ENCODE measurements at regions not wholly inside any gene's neighbourhood (a gene's known extent, or its start where the extent isn't known, plus 50 kb on each side); places are given as distances from the start of the nearest gene placed in this dataset.

- intact Hi-C loops (cut with micrococcal nuclease), result loop anchor here (5.0 kb wide), 1 partner anchor 55 kb away; no protein-coding TSS in a partner anchor
- Mint-ChIP-seq H3K4me3 (no peak overlapping the region), H3K27ac (peak overlapping the region; percentile 43), H3K27me3 (no peaks in the 10 kb centered on the region), H3K36me3 (peaks cover 2% of the 10 kb centered on the region), H3K9me3 (peaks cover 16% of the 10 kb centered on the region), H3K4me1 (ENCODE audit: low read depth) (peaks cover 51% of the 10 kb centered on the region)
- DNase-seq, result no peak
- POLR2A ChIA-PET, result interaction anchor here (0.6 to 3.7 kb wide), 4 partner anchors 10 to 101 kb away, joined by 3 to 49 read pairs (median 4); partner anchors contain the start of gene ARRDC3
- CTCF ChIA-PET, result interaction anchor here (1.3 to 2.3 kb wide), 2 partner anchors 50 to 103 kb away, joined by 3 to 6 read pairs; no protein-coding TSS in a partner anchor
These were observed 100.9 kb downstream of the ARRDC3 start for GRCh38 chr5:91282210-91282609.

GRCh38 chr5:91281401-91281800, 101.7 kb downstream of the ARRDC3 start:
- no peak for DNase-seq
- Mint-ChIP-seq H3K4me1 (ENCODE audit: low read depth) (peaks cover 51% of the 10 kb centered on the region), H3K36me3 (peaks cover 2% of the 10 kb centered on the region)

GRCh38 chr5:91280362-91281269, 102.5 kb downstream of the ARRDC3 start:
- intact Hi-C loops (cut with micrococcal nuclease), result loop anchor here (1.0 to 5.0 kb wide), 10 partner anchors 18 to 806 kb away; partner anchors contain the start of genes MBLAC2 and POLR3G
- Mint-ChIP-seq H3K9me3 (peaks cover 16% of the 10 kb centered on the region), H3K27me3 (no peaks in the 10 kb centered on the region), H3K4me1 (ENCODE audit: low read depth) (peaks cover 51% of the 10 kb centered on the region), H3K36me3 (peaks cover 2% of the 10 kb centered on the region), H3K27ac (peak overlapping the region; percentile 99), H3K4me3 (peak overlapping the region; percentile 84)
- peak; percentile 95 for DNase-seq
- ChIA-PET POLR2A (interaction anchor here (0.6 to 3.7 kb wide), 14 partner anchors 11 to 871 kb away, joined by 3 to 62 read pairs (median 4); partner anchors contain the start of genes ARRDC3 and CETN3), CTCF (interaction anchor here (1.3 to 2.6 kb wide), 6 partner anchors 14 to 104 kb away, joined by 3 to 34 read pairs (median 6); partner anchors contain the start of gene ARRDC3)

More at GRCh38 chr5:91281401-91281800, 101.7 kb downstream of the ARRDC3 start:
- Mint-ChIP-seq H3K27me3 (no peaks in the 10 kb centered on the region), H3K9me3 (peaks cover 16% of the 10 kb centered on the region), H3K4me3 (peak overlapping the region; percentile 84), H3K27ac (peak overlapping the region; percentile 99)
- ChIA-PET CTCF (interaction anchor here (1.3 to 2.6 kb wide), 6 partner anchors 15 to 104 kb away, joined by 3 to 34 read pairs (median 6); partner anchors contain the start of gene ARRDC3), POLR2A (interaction anchor here (0.6 to 3.7 kb wide), 11 partner anchors 10 to 871 kb away, joined by 3 to 62 read pairs (median 4); partner anchors contain the start of genes ARRDC3 and CETN3)
- intact Hi-C loops (cut with micrococcal nuclease), result loop anchor here (2.0 to 5.0 kb wide), 3 partner anchors 17 to 807 kb away; partner anchors contain the start of genes MBLAC2 and POLR3G

GRCh38 chr5:91277840-91278239, 105.3 kb downstream of the ARRDC3 start:
- no peaks in the 10 kb centered on the region for H3K36me3 Mint-ChIP-seq
- POLR2A ChIA-PET, result no interaction called here
- CTCF ChIA-PET, result interaction anchor here (1.0 kb wide), 1 partner anchor 51 kb away, joined by 3 read pairs; no protein-coding TSS in a partner anchor
- no peak overlapping the region for H3K27ac Mint-ChIP-seq
- intact Hi-C loops (cut with micrococcal nuclease), result no loop called here
- DNase-seq, result no peak
- peaks cover 35% of the 10 kb centered on the region for H3K4me1 Mint-ChIP-seq (ENCODE audit: low read depth)
- H3K4me3 Mint-ChIP-seq, result no peak overlapping the region
- peaks cover 8% of the 10 kb centered on the region for H3K9me3 Mint-ChIP-seq
- no peaks in the 10 kb centered on the region for H3K27me3 Mint-ChIP-seq

- intact Hi-C loops (cut with micrococcal nuclease), result no loop called here
- peaks cover 31% of the 10 kb centered on the region for H3K4me1 Mint-ChIP-seq (ENCODE audit: low read depth)
- H3K27me3 Mint-ChIP-seq, result no peaks in the 10 kb centered on the region
- H3K36me3 Mint-ChIP-seq, result no peaks in the 10 kb centered on the region
- peaks cover 2% of the 10 kb centered on the region for H3K9me3 Mint-ChIP-seq
- ChIA-PET POLR2A (no interaction called here), CTCF (interaction anchor here (1.0 kb wide), 1 partner anchor 50 kb away, joined by 3 read pairs; no protein-coding TSS in a partner anchor)
- H3K27ac Mint-ChIP-seq, result no peak overlapping the region
- no peak overlapping the region for H3K4me3 Mint-ChIP-seq
- DNase-seq, result no peak
These were observed 106.0 kb downstream of the ARRDC3 start for GRCh38 chr5:91277093-91277626.

GRCh38 chr5:91272858-91273257, 110.3 kb downstream of the ARRDC3 start:
- ChIA-PET POLR2A (interaction anchor here (1.2 kb wide), 1 partner anchor 18 kb away, joined by 3 read pairs; no protein-coding TSS in a partner anchor), CTCF (no interaction called here)
- H3K36me3 Mint-ChIP-seq, result no peaks in the 10 kb centered on the region
- intact Hi-C loops (cut with micrococcal nuclease), result no loop called here
- no peaks in the 10 kb centered on the region for H3K27me3 Mint-ChIP-seq
- no peak for DNase-seq
- no peaks in the 10 kb centered on the region for H3K9me3 Mint-ChIP-seq
- H3K27ac Mint-ChIP-seq, result no peak overlapping the region
- peaks cover 19% of the 10 kb centered on the region for H3K4me1 Mint-ChIP-seq (ENCODE audit: low read depth)
- H3K4me3 Mint-ChIP-seq, result no peak overlapping the region

- Mint-ChIP-seq H3K27ac (no peak overlapping the region), H3K4me1 (ENCODE audit: low read depth) (peaks cover 19% of the 10 kb centered on the region), H3K27me3 (no peaks in the 10 kb centered on the region), H3K4me3 (no peak overlapping the region), H3K9me3 (no peaks in the 10 kb centered on the region), H3K36me3 (no peaks in the 10 kb centered on the region)
- POLR2A ChIA-PET, result no interaction called here
- intact Hi-C loops (cut with micrococcal nuclease), result no loop called here
- no peak for DNase-seq
- CTCF ChIA-PET, result interaction anchor here (0.8 to 1.8 kb wide), 3 partner anchors 46 to 113 kb away, joined by 3 to 8 read pairs (median 5); no protein-coding TSS in a partner anchor
These were observed 111.1 kb downstream of the ARRDC3 start for GRCh38 chr5:91271999-91272398.

GRCh38 chr5:91269198-91269597, 113.9 kb downstream of the ARRDC3 start:
- Mint-ChIP-seq H3K9me3 (no peaks in the 10 kb centered on the region), H3K4me1 (ENCODE audit: low read depth) (peaks cover 26% of the 10 kb centered on the region), H3K27ac (peak overlapping the region; percentile 23), H3K27me3 (no peaks in the 10 kb centered on the region), H3K36me3 (no peaks in the 10 kb centered on the region), H3K4me3 (no peak overlapping the region)
- intact Hi-C loops (cut with micrococcal nuclease), result loop anchor here (5.0 to 10.0 kb wide), 3 partner anchors 42 to 113 kb away; partner anchors contain the start of gene ARRDC3
- DNase-seq, result peak; percentile 49
- ChIA-PET POLR2A (interaction anchor here (1.4 to 1.8 kb wide), 4 partner anchors 10 to 114 kb away, joined by 4 to 8 read pairs (median 6); partner anchors contain the start of gene ARRDC3), CTCF (interaction anchor here (1.2 to 3.0 kb wide), 5 partner anchors 54 to 167 kb away, joined by 3 to 13 read pairs (median 3); no protein-coding TSS in a partner anchor)

GRCh38 chr5:91266184-91266705, 116.9 kb downstream of the ARRDC3 start:
- ChIA-PET POLR2A (no interaction called here), CTCF (interaction anchor here (1.6 kb wide), 1 partner anchor 14 kb away, joined by 7 read pairs; no protein-coding TSS in a partner anchor)
- Mint-ChIP-seq H3K27me3 (no peaks in the 10 kb centered on the region), H3K4me3 (no peak overlapping the region), H3K27ac (no peak overlapping the region), H3K4me1 (ENCODE audit: low read depth) (peaks cover 21% of the 10 kb centered on the region), H3K9me3 (no peaks in the 10 kb centered on the region), H3K36me3 (no peaks in the 10 kb centered on the region)
- intact Hi-C loops (cut with micrococcal nuclease), result loop anchor here (5.0 to 10.0 kb wide), 3 partner anchors 39 to 116 kb away; partner anchors contain the start of gene ARRDC3
- DNase-seq, result no peak

- no peaks in the 10 kb centered on the region for H3K27me3 Mint-ChIP-seq
- no peak overlapping the region for H3K27ac Mint-ChIP-seq
- intact Hi-C loops (cut with micrococcal nuclease), result loop anchor here (5.0 to 10.0 kb wide), 3 partner anchors 37 to 118 kb away; partner anchors contain the start of gene ARRDC3
- CTCF ChIA-PET, result no interaction called here
- no peak overlapping the region for H3K4me3 Mint-ChIP-seq
- H3K9me3 Mint-ChIP-seq, result no peaks in the 10 kb centered on the region
- no peak for DNase-seq
- POLR2A ChIA-PET, result no interaction called here
- H3K4me1 Mint-ChIP-seq (ENCODE audit: low read depth), result peaks cover 18% of the 10 kb centered on the region
- no peaks in the 10 kb centered on the region for H3K36me3 Mint-ChIP-seq
These were observed 118.6 kb downstream of the ARRDC3 start for GRCh38 chr5:91264311-91265051.

GRCh38 chr5:91263898-91264297, 119.2 kb downstream of the ARRDC3 start:
- intact Hi-C loops (cut with micrococcal nuclease), result loop anchor here (10.0 kb wide), 1 partner anchor 51 kb away; no protein-coding TSS in a partner anchor
- POLR2A ChIA-PET, result no interaction called here
- CTCF ChIA-PET, result no interaction called here

More at GRCh38 chr5:91263898-91264297, 119.2 kb downstream of the ARRDC3 start:
- no peak overlapping the region for H3K27ac Mint-ChIP-seq
- H3K4me3 Mint-ChIP-seq, result no peak overlapping the region
- DNase-seq, result no peak
- H3K4me1 Mint-ChIP-seq (ENCODE audit: low read depth), result peaks cover 12% of the 10 kb centered on the region
- H3K9me3 Mint-ChIP-seq, result no peaks in the 10 kb centered on the region
- no peaks in the 10 kb centered on the region for H3K36me3 Mint-ChIP-seq
- H3K27me3 Mint-ChIP-seq, result no peaks in the 10 kb centered on the region
